Hepatocyte (in vitro differentiated cells): ENCODE measurements at regions not wholly inside any gene's neighbourhood (a gene's known extent, or its start where the extent isn't known, plus 50 kb on each side); places are given as distances from the start of the nearest gene placed in this dataset.

ENCODE experiments used
- EZH2phosphoT487 ChIP-seq: fragments of 200-600 bp; sonication (generic); IDR thresholded peaks from one replicate; pipeline ENCODE4 v1.6.1; 2018; ENCODE audit warnings: antibody characterized with exemption, mild to moderate bottlenecking, low read depth, moderate library complexity; ENCODE audit not compliant: unreplicated experiment, severe bottlenecking
- TF ChIP-seq, protein P1 (sequence below): fragments of 200-600 bp; sonication (generic); IDR thresholded peaks from 2 replicates; pipeline ENCODE4 v1.5.1; 2016; ENCODE audit warnings: antibody characterized with exemption, mild to moderate bottlenecking; ENCODE audit not compliant: poor library complexity

DNA sequence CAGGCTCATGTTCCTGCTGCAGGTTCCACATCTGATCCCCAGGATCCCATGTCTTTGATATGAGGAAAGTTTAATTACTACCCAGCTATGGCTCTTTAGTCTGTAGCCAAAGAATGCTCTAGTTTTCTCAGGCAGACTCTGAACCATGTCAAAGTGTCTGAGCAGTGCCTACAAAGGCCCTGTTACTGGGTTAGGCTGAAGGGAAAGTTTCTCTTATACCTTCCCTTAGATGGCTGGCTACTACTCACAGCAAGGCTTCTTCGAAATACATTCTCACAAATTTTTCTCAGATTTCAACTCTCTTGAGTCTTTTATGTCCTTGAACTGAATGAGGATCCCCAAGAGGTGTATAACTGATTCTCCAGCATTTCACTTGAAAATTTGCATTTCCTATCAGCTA lies 102.4 kb downstream of the NR1D2 start:
- TF ChIP-seq, protein P1, sequence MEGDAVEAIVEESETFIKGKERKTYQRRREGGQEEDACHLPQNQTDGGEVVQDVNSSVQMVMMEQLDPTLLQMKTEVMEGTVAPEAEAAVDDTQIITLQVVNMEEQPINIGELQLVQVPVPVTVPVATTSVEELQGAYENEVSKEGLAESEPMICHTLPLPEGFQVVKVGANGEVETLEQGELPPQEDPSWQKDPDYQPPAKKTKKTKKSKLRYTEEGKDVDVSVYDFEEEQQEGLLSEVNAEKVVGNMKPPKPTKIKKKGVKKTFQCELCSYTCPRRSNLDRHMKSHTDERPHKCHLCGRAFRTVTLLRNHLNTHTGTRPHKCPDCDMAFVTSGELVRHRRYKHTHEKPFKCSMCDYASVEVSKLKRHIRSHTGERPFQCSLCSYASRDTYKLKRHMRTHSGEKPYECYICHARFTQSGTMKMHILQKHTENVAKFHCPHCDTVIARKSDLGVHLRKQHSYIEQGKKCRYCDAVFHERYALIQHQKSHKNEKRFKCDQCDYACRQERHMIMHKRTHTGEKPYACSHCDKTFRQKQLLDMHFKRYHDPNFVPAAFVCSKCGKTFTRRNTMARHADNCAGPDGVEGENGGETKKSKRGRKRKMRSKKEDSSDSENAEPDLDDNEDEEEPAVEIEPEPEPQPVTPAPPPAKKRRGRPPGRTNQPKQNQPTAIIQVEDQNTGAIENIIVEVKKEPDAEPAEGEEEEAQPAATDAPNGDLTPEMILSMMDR, result no peak
- TF ChIP-seq EZH2phosphoT487, result no peak
